Adrenal gland (tissue), 5 donors: ENCODE measurements at regions not wholly inside any gene's neighbourhood (a gene's known extent, or its start where the extent isn't known, plus 50 kb on each side); places are given as distances from the start of the nearest gene placed in this dataset.

Source experiments
- POLR2A ChIP-seq, 2 donors: fragments of 450-650 bp; IDR thresholded peaks; one replicate each; pipeline ENCODE4 v1.6.1; 2017; ENCODE audit warnings: antibody characterized with exemption in 2 of 2, mild to moderate bottlenecking in 2 of 2, moderate library complexity in 1 of 2
- TF ChIP-seq, protein P1 (sequence below), 6 experiments: fragments of 450-650 bp in 4 of 6; fragments of 200-600 bp in 2 of 6; sonication (generic) in 1 of 6; IDR thresholded peaks; 1 replicate in 5 of 6; 2 replicates in 1 of 6; pipeline versions ENCODE4 v1.5.1 to v1.8.0; 2016 to 2021; ENCODE audit warnings: antibody characterized with exemption in 6 of 6, mild to moderate bottlenecking in 2 of 6, moderate library complexity in 1 of 6
- donor health status: DM: no; HTN: no; CAD: no.

DNA sequence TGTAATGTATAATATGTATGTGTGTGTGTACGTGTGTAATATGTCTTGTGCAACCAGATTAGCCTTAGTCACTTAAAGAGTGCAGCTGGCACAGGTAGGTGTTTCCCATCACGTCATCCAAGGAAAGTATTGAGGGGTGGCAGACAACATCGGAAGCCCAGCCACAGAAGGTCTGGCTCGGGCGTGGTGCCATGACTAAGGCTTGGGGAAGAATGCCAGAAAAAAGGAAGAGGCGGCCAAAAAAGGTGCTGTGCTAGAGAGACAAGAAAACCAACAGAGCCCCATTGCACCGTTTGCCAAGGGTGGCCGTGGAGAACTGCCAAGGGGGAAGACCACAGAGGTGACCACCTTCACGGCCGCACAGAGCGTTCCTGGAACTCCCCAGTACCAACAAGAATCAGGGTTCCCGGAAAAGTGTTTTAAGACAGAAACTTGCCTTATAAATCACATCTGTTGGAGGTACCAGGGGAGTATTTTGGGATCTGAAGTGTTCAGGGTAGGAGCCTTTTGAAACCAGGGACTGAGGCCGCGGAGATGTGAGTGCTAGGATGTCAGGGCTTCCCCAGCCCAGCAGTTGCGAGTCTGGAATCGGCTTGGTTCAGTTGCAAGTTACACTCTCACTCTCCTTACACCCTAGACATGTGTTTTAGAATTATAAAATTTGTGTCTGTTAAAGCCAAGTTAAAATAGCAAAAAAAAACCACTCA lies 131.2 kb upstream of the DYRK2 start:
- TF ChIP-seq, protein P1, sequence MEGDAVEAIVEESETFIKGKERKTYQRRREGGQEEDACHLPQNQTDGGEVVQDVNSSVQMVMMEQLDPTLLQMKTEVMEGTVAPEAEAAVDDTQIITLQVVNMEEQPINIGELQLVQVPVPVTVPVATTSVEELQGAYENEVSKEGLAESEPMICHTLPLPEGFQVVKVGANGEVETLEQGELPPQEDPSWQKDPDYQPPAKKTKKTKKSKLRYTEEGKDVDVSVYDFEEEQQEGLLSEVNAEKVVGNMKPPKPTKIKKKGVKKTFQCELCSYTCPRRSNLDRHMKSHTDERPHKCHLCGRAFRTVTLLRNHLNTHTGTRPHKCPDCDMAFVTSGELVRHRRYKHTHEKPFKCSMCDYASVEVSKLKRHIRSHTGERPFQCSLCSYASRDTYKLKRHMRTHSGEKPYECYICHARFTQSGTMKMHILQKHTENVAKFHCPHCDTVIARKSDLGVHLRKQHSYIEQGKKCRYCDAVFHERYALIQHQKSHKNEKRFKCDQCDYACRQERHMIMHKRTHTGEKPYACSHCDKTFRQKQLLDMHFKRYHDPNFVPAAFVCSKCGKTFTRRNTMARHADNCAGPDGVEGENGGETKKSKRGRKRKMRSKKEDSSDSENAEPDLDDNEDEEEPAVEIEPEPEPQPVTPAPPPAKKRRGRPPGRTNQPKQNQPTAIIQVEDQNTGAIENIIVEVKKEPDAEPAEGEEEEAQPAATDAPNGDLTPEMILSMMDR (IDR thresholded peaks at IDR 0.05) = no peak
- TF ChIP-seq POLR2A (IDR thresholded peaks at IDR 0.05) = no peak
